H1 (cell line): ENCODE measurements at regions not wholly inside any gene's neighbourhood (a gene's known extent, or its start where the extent isn't known, plus 50 kb on each side); places are given as distances from the start of the nearest gene placed in this dataset.

Experiments
- CTCF ChIA-PET: fragments of 300-600 bp; sonication (Branson Sonifier 250); formaldehyde crosslinking; loops from one replicate; lab custom pipeline; 2021; ENCODE audit not compliant: partially characterized antibody; lab: Charles Lee
- POLR2A ChIA-PET: fragments of 300-600 bp; sonication (Branson Sonifier 250); formaldehyde crosslinking; loops from one replicate; lab custom pipeline; 2021; ENCODE audit warnings: inconsistent platforms; ENCODE audit not compliant: partially characterized antibody; lab: Charles Lee
- DNase-seq, 2 experiments: peaks; one replicate each; pipeline versions ENCODE4 v3.0.0 to v3.0.0-alpha.2; 2010 to 2022; ENCODE audit warnings: low spot score in 2 of 2, low read depth in 1 of 2, mixed read lengths in 1 of 2
- FAIRE-seq: peaks from 2 replicates; lab custom pipeline; 2011; peaks lifted over from hg19 to GRCh38; lab: Jason Lieb, UNC
- H2AFZ ChIP-seq: 2 replicates; pipeline ENCODE4 v1.8.1; 2012; ENCODE audit warnings: low read length, inconsistent platforms
- H2AK5ac ChIP-seq: 2 replicates; pipeline ENCODE4 v1.6.1; 2013; ENCODE audit warnings: low read depth, low read length
- H2BK120ac ChIP-seq: replicated peaks from 2 replicates; pipeline ENCODE3; 2013; ENCODE audit warnings: low read depth, low read length, inconsistent platforms
- H2BK12ac ChIP-seq: 2 replicates; pipeline ENCODE4 v1.6.1; 2013; ENCODE audit warnings: low read depth, low read length
- H2BK15ac ChIP-seq: 2 replicates; pipeline ENCODE4 v1.6.1; 2013; ENCODE audit warnings: low read length
- H2BK20ac ChIP-seq: 2 replicates; pipeline ENCODE4 v1.6.1; 2013; ENCODE audit warnings: low read length
- H2BK5ac ChIP-seq: 2 replicates; pipeline ENCODE4 v1.6.1; 2013; ENCODE audit warnings: low read depth, low read length
- H3K14ac ChIP-seq: 2 replicates; pipeline ENCODE4 v1.6.1; 2013; ENCODE audit warnings: inconsistent platforms; ENCODE audit not compliant: insufficient read length
- H3K18ac ChIP-seq: 2 replicates; pipeline ENCODE4 v1.6.1; 2013; ENCODE audit warnings: low read length; ENCODE audit errors: extremely low read depth
- H3K23ac ChIP-seq: 2 replicates; pipeline ENCODE4 v1.6.1; 2013; ENCODE audit warnings: inconsistent platforms; ENCODE audit not compliant: insufficient read length
- H3K23me2 ChIP-seq: 2 replicates; pipeline ENCODE4 v1.6.1; 2013; ENCODE audit warnings: low read depth, low read length
- H3K27ac ChIP-seq: 2 replicates; pipeline ENCODE4 v1.6.1; 2011; ENCODE audit warnings: low read depth, low read length, inconsistent platforms
- H3K27me3 ChIP-seq, 4 experiments: replicated peaks in 1 of 4; 1 replicate in 1 of 4; 2 replicates in 3 of 4; pipeline versions ENCODE4 v1.6.1 to v1.8.1; 2011 to 2013; ENCODE audit warnings: low read length in 3 of 4, mild to moderate bottlenecking in 3 of 4, inconsistent platforms in 2 of 4, mixed read lengths in 2 of 4, moderate library complexity in 1 of 4; ENCODE audit not compliant: control insufficient read depth in 3 of 4, insufficient read depth in 3 of 4; ENCODE audit errors: extremely low read depth in 1 of 4
- H3K36me3 ChIP-seq, 4 experiments: 2 replicates each; pipeline versions ENCODE4 v1.6.1 to v1.8.1; 2011 to 2013; ENCODE audit warnings: mild to moderate bottlenecking in 4 of 4, low read length in 3 of 4, moderate library complexity in 2 of 4, control low read depth in 1 of 4, inconsistent platforms in 1 of 4; ENCODE audit not compliant: insufficient read depth in 4 of 4, control insufficient read depth in 2 of 4
- H3K4ac ChIP-seq: replicated peaks from 2 replicates; pipeline ENCODE3; 2013; ENCODE audit warnings: low read length, low read depth, mixed read lengths, inconsistent platforms; ENCODE audit not compliant: insufficient read length
- H3K4me1 ChIP-seq, 4 experiments: replicated peaks in 1 of 4; 1 replicate in 1 of 4; 2 replicates in 3 of 4; pipeline versions ENCODE4 v1.6.1 to v1.8.1; 2011 to 2013; ENCODE audit warnings: low read length in 3 of 4, inconsistent platforms in 2 of 4, mixed read lengths in 1 of 4; ENCODE audit not compliant: insufficient read depth in 4 of 4, control insufficient read depth in 3 of 4
- H3K4me2 ChIP-seq, 2 experiments: 2 replicates each; pipeline versions ENCODE4 v1.6.1 to v1.8.1; 2011 to 2013; ENCODE audit warnings: low read depth in 2 of 2, low read length in 2 of 2, control low read depth in 1 of 2, inconsistent platforms in 1 of 2, mild to moderate bottlenecking in 1 of 2; ENCODE audit not compliant: insufficient read depth in 1 of 2
- H3K4me3 ChIP-seq, 4 experiments: fragments of 200-600, 300-600 bp in 1 of 4; sonication (generic), shearing (Covaris generic), sonication (Bioruptor Twin) in 1 of 4; 2 replicates each; pipeline versions ENCODE4 v1.5.1 to v1.8.1; 2011 to 2016; ENCODE audit warnings: low read length in 4 of 4, low read depth in 3 of 4, control low read depth in 2 of 4, inconsistent platforms in 2 of 4, mild to moderate bottlenecking in 2 of 4, mixed read lengths in 1 of 4, moderate library complexity in 1 of 4; ENCODE audit not compliant: insufficient read depth in 2 of 4; ENCODE audit errors: extremely low read depth in 1 of 4
- H3K56ac ChIP-seq: replicated peaks from 2 replicates; pipeline ENCODE3; 2013; ENCODE audit warnings: low read depth, mild to moderate bottlenecking, mixed read lengths, low read length, inconsistent platforms; ENCODE audit not compliant: insufficient read length
- H3K79me1 ChIP-seq: 2 replicates; pipeline ENCODE4 v1.6.1; 2013; ENCODE audit warnings: low read depth, low read length, control low read depth
- H3K79me2 ChIP-seq, 2 experiments: 2 replicates each; pipeline versions ENCODE4 v1.6.1 to v1.8.1; 2012 to 2013; ENCODE audit warnings: low read length in 2 of 2, mild to moderate bottlenecking in 2 of 2, inconsistent platforms in 1 of 2; ENCODE audit not compliant: insufficient read depth in 2 of 2, control insufficient read depth in 1 of 2
- H3K9ac ChIP-seq, 4 experiments: replicated peaks in 1 of 4; 1 replicate in 1 of 4; 2 replicates in 3 of 4; pipeline versions ENCODE4 v1.6.1 to v1.8.1; 2011 to 2013; ENCODE audit warnings: low read depth in 3 of 4, low read length in 3 of 4, control low read depth in 2 of 4, mild to moderate bottlenecking in 2 of 4, moderate library complexity in 2 of 4, inconsistent platforms in 1 of 4; ENCODE audit errors: extremely low read depth in 1 of 4
- H3K9me3 ChIP-seq, 2 experiments: 2 replicates each; pipeline versions ENCODE4 v1.6.1 to v1.8.1; 2012 to 2013; ENCODE audit warnings: mild to moderate bottlenecking in 2 of 2, moderate library complexity in 2 of 2, control low read depth in 1 of 2, inconsistent platforms in 1 of 2, low read depth in 1 of 2, low read length in 1 of 2, mixed read lengths in 1 of 2; ENCODE audit not compliant: insufficient read depth in 2 of 2
- H4K20me1 ChIP-seq, 2 experiments: replicated peaks in 1 of 2; 2 replicates each; pipeline versions ENCODE3 to v1.8.1; 2011 to 2013; ENCODE audit warnings: inconsistent platforms in 2 of 2, low read length in 2 of 2, mild to moderate bottlenecking in 1 of 2; ENCODE audit not compliant: insufficient read depth in 2 of 2, control insufficient read depth in 1 of 2
- H4K5ac ChIP-seq: 2 replicates; pipeline ENCODE4 v1.6.1; 2013; ENCODE audit warnings: low read length, low read depth, mixed read lengths, inconsistent platforms; ENCODE audit not compliant: insufficient read length
- H4K8ac ChIP-seq: 2 replicates; pipeline ENCODE4 v1.8.0; 2013; ENCODE audit warnings: mild to moderate bottlenecking, moderate library complexity, low read length, inconsistent platforms; ENCODE audit not compliant: insufficient read depth; ENCODE audit errors: extremely low read depth
- H4K91ac ChIP-seq: replicated peaks from 2 replicates; pipeline ENCODE3; 2013; ENCODE audit warnings: low read length, mixed read lengths, inconsistent platforms; ENCODE audit not compliant: insufficient read length
- KDM1A ChIP-seq: fragments of 200-600, 300-600 bp; sonication (generic); IDR thresholded peaks from 2 replicates; pipeline ENCODE4 v1.7.1; 2016; ENCODE audit warnings: mild to moderate bottlenecking, low read length, borderline replicate concordance
- SIN3A ChIP-seq, 2 experiments: IDR thresholded peaks in 1 of 2; conservative IDR thresholded peaks in 1 of 2; 2 replicates each; pipeline ENCODE4 v1.6.1; 2011 to 2012; ENCODE audit warnings: low read length in 2 of 2, improper control_type of control experiment in 1 of 2, low read depth in 1 of 2, mild to moderate bottlenecking in 1 of 2
- SIRT6 ChIP-seq: IDR thresholded peaks from one replicate; pipeline ENCODE4 v1.7.1; 2012; ENCODE audit warnings: low read length, inconsistent platforms
- SP2 ChIP-seq: IDR thresholded peaks from 2 replicates; pipeline ENCODE4 v1.6.1; 2012; ENCODE audit warnings: mild to moderate bottlenecking, low read length, inconsistent platforms
- WGBS, 2 experiments: shearing (Covaris generic) in 1 of 2; methylation state at CpG; one replicate each; pipeline versions ENCODE4 v1.1.6 to v1.1.7; 2013 to 2015; ENCODE audit warnings: low lambda C conversion rate in 2 of 2, mixed read lengths in 2 of 2, inconsistent platforms in 1 of 2, low coverage in 1 of 2, missing lambda C conversion rate in 1 of 2; ENCODE audit not compliant: insufficient replicate concordance in 2 of 2, insufficient coverage in 1 of 2, insufficient read length in 1 of 2; ENCODE audit errors: extremely low coverage in 1 of 2, missing lambda C conversion rate in 1 of 2; 5-methylcytosine and 5-hydroxymethylcytosine counted together

DNA sequence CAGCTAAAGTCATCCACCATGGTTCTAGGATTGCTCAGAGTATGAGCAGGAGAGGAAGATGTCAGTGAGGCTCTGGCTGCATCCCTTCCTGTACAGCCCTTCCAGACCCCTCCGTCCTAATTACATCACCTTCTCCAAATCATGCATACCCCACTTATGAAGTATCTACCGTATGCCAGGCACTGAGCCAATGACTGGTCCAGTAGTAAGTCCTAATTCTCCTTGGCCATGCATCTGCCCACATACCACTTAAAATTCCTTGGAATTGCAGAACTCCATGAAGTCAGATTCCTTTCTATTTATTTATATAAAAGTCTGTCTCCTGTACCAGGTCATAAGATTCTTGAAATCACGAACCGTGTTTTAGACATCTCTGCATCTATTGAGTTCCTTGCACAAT, 106.1 kb downstream of the SEC16B start:
- Histone ChIP-seq H2BK5ac (no peak overlapping the region), H2BK12ac (no peak overlapping the region), H3K23ac (no peak overlapping the region), H3K9ac (no peak overlapping the region), H3K27me3 (no peaks in the 10 kb centered on the region), H2AK5ac (no peak overlapping the region), H2AFZ (no peak overlapping the region), H4K8ac (no peak overlapping the region), H3K4ac (no peak overlapping the region), H2BK15ac (no peak overlapping the region), H3K4me2 (no peak overlapping the region), H3K56ac (no peak overlapping the region), H2BK120ac (no peak overlapping the region), H3K4me3 (no peak overlapping the region), H4K20me1 (no peaks in the 10 kb centered on the region), H3K27ac (no peak overlapping the region), H4K91ac (no peak overlapping the region), H3K79me1 (no peaks in the 10 kb centered on the region), H3K14ac (no peak overlapping the region), H3K23me2 (no peaks in the 10 kb centered on the region), H3K18ac (no peak overlapping the region), H3K79me2 (no peaks in the 10 kb centered on the region), H3K36me3 (no peaks in the 10 kb centered on the region), H3K4me1 (no peaks in the 10 kb centered on the region), H3K9me3 (no peaks in the 10 kb centered on the region), H2BK20ac (no peak overlapping the region), H4K5ac (no peak overlapping the region)
- no peak for DNase-seq
- POLR2A ChIA-PET, result no interaction called here
- no peak for TF ChIP-seq KDM1A
- no peak for TF ChIP-seq SP2
- no peak for TF ChIP-seq SIN3A (conservative IDR thresholded peaks at IDR 0.05 in 1 of 2, IDR thresholded peaks at IDR 0.05 in 1 of 2; ENCODE audit: low read depth in 1 of 2, low read length in 2 of 2)
- no peak for TF ChIP-seq SIRT6
- WGBS, 2 experiments, result 94% methylated on average over 4 of the region's 4 CpGs; no CpG with 5 or more reads in 1 of the 2 experiments
- no peak for FAIRE-seq
- CTCF ChIA-PET, result no interaction called here
